IMR-90 (cell line): ENCODE measurements at regions not wholly inside any gene's neighbourhood (a gene's known extent, or its start where the extent isn't known, plus 50 kb on each side); places are given as distances from the start of the nearest gene placed in this dataset.

Source experiments
- ATAC-seq: fragments of 200-7000 bp; cut with Tn5 transposase; 2 replicates; pipeline ENCODE4 v1.9.1; 2020; ENCODE audit warnings: low read depth, mild to moderate bottlenecking, moderate library complexity
- BruUV-seq: library from RNA; stranded (reverse); fragments of 400-500 nt; replicated peaks from 2 replicates; lab custom pipeline; 2021; lab: Mats Ljungman, UMichigan
- CTCF ChIA-PET: fragments of 300-600 bp; formaldehyde crosslinking; extraction: SDS; loops from one replicate; lab custom pipeline; 2021; ENCODE audit warnings: antibody characterized with exemption; lab: Yijun Ruan, JAX
- POLR2A ChIA-PET: fragments of 300-600 bp; sonication (Branson Sonifier 250); formaldehyde crosslinking; loops from one replicate; lab custom pipeline; 2022; ENCODE audit warnings: antibody characterized with exemption; ENCODE audit not compliant: unreplicated experiment; lab: Charles Lee
- DNase-seq: peaks from one replicate; pipeline ENCODE4 v3.0.0; 2013
- H2AFZ ChIP-seq: replicated peaks from 2 replicates; pipeline ENCODE3; 2013; ENCODE audit warnings: low read length, mild to moderate bottlenecking; ENCODE audit not compliant: poor library complexity
- H2AK5ac ChIP-seq: 2 replicates; pipeline ENCODE4 v1.6.1; 2013; ENCODE audit warnings: low read depth, low read length, inconsistent platforms
- H2AK9ac ChIP-seq: replicated peaks from 2 replicates; pipeline ENCODE3; 2013; ENCODE audit warnings: mild to moderate bottlenecking, low read depth, low read length, moderate library complexity; ENCODE audit not compliant: poor library complexity
- H2BK120ac ChIP-seq: 2 replicates; pipeline ENCODE4 v1.6.1; 2013; ENCODE audit warnings: low read depth, low read length, inconsistent platforms
- H2BK15ac ChIP-seq: 3 replicates; pipeline ENCODE4 v1.6.1; 2013; ENCODE audit warnings: low read depth, low read length, inconsistent platforms
- H2BK20ac ChIP-seq: 2 replicates; pipeline ENCODE4 v1.6.1; 2013; ENCODE audit warnings: low read depth, mild to moderate bottlenecking, inconsistent platforms, low read length, moderate library complexity
- H2BK5ac ChIP-seq: 2 replicates; pipeline ENCODE4 v1.6.1; 2013; ENCODE audit warnings: mild to moderate bottlenecking, low read depth, low read length, inconsistent platforms; ENCODE audit not compliant: poor library complexity, severe bottlenecking
- H3K14ac ChIP-seq: replicated peaks from 2 replicates; pipeline ENCODE4 v1.6.1; 2013; ENCODE audit warnings: low read depth, low read length, inconsistent platforms
- H3K18ac ChIP-seq: 2 replicates; pipeline ENCODE4 v1.6.1; 2013; ENCODE audit warnings: low read depth, low read length, control low read depth
- H3K23ac ChIP-seq: 2 replicates; pipeline ENCODE4 v1.6.1; 2013; ENCODE audit warnings: low read depth, low read length, inconsistent platforms
- H3K27ac ChIP-seq: 2 replicates; pipeline ENCODE4 v1.5.1; 2013; ENCODE audit warnings: mild to moderate bottlenecking, control low read depth, low read length; ENCODE audit not compliant: insufficient read depth
- H3K27me3 ChIP-seq: 2 replicates; pipeline ENCODE4 v1.6.1; 2013; ENCODE audit warnings: low read length; ENCODE audit not compliant: control insufficient read depth, insufficient read depth
- H3K36me3 ChIP-seq: 2 replicates; pipeline ENCODE4 v1.6.1; 2013; ENCODE audit warnings: low read length, mixed read lengths; ENCODE audit not compliant: control insufficient read depth, insufficient read depth
- H3K4ac ChIP-seq: 2 replicates; pipeline ENCODE4 v1.6.1; 2013; ENCODE audit warnings: low read depth, low read length, inconsistent platforms
- H3K4me1 ChIP-seq: 2 replicates; pipeline ENCODE4 v1.6.1; 2013; ENCODE audit warnings: low read length, mixed read lengths; ENCODE audit not compliant: control insufficient read depth, insufficient read depth
- H3K4me2 ChIP-seq: 2 replicates; pipeline ENCODE4 v1.6.1; 2013; ENCODE audit warnings: low read depth, mild to moderate bottlenecking, control low read depth, low read length, moderate library complexity
- H3K4me3 ChIP-seq: 2 replicates; pipeline ENCODE4 v1.5.1; 2013; ENCODE audit warnings: low read depth, mild to moderate bottlenecking, control low read depth, low read length, moderate library complexity; ENCODE audit not compliant: insufficient read depth
- H3K56ac ChIP-seq: 2 replicates; pipeline ENCODE4 v1.6.1; 2013; ENCODE audit warnings: low read length, inconsistent platforms; ENCODE audit not compliant: insufficient read depth; ENCODE audit errors: extremely low read depth
- H3K79me1 ChIP-seq, 2 experiments: 2 replicates each; pipeline ENCODE4 v1.6.1; 2013; ENCODE audit warnings: low read length in 2 of 2, inconsistent platforms in 1 of 2, low read depth in 1 of 2
- H3K9ac ChIP-seq: 2 replicates; pipeline ENCODE4 v1.6.1; 2013; ENCODE audit warnings: low read depth, low read length, control low read depth
- H3K9me1 ChIP-seq: 2 replicates; pipeline ENCODE4 v1.6.1; 2013; ENCODE audit warnings: low read length, inconsistent platforms; ENCODE audit not compliant: insufficient read depth
- H3K9me3 ChIP-seq: 2 replicates; pipeline ENCODE4 v1.6.1; 2013; ENCODE audit warnings: low read length; ENCODE audit not compliant: control insufficient read depth, insufficient read depth
- H4K20me1 ChIP-seq: 2 replicates; pipeline ENCODE4 v1.6.1; 2013; ENCODE audit warnings: low read length, inconsistent platforms; ENCODE audit not compliant: insufficient read depth
- H4K5ac ChIP-seq: 2 replicates; pipeline ENCODE4 v1.6.1; 2013; ENCODE audit warnings: mild to moderate bottlenecking, low read depth, low read length, control low read depth
- H4K8ac ChIP-seq, 2 experiments: 2 replicates each; pipeline ENCODE4 v1.6.1; 2013; ENCODE audit warnings: low read depth in 2 of 2, low read length in 2 of 2, control low read depth in 1 of 2, inconsistent platforms in 1 of 2
- H4K91ac ChIP-seq: 2 replicates; pipeline ENCODE4 v1.6.1; 2013; ENCODE audit warnings: low read depth, low read length, inconsistent platforms; ENCODE audit not compliant: insufficient read depth
- BHLHE40 ChIP-seq: fragments of 150-350 bp; IDR thresholded peaks from 2 replicates; pipeline ENCODE4 v1.6.1; 2016; ENCODE audit warnings: mild to moderate bottlenecking, low read depth, low read length
- CEBPB ChIP-seq: IDR thresholded peaks from 2 replicates; pipeline ENCODE4 v1.6.1; 2012; ENCODE audit warnings: low read depth, low read length, improper control_type of control experiment
- CHD1 ChIP-seq: IDR thresholded peaks from 2 replicates; pipeline ENCODE4 v1.6.1; 2012; ENCODE audit warnings: low read depth, low read length, improper control_type of control experiment
- FOS ChIP-seq: fragments of 150-350 bp; IDR thresholded peaks from 2 replicates; pipeline ENCODE4 v1.6.1; 2016; ENCODE audit warnings: low read depth, low read length
- MAFK ChIP-seq: IDR thresholded peaks from 2 replicates; pipeline ENCODE4 v1.6.1; 2012; ENCODE audit warnings: low read depth, low read length, improper control_type of control experiment
- MAZ ChIP-seq: IDR thresholded peaks from 2 replicates; pipeline ENCODE4 v1.6.1; 2012; ENCODE audit warnings: low read depth, mild to moderate bottlenecking, low read length, improper control_type of control experiment, moderate library complexity, borderline replicate concordance
- MXI1 ChIP-seq: IDR thresholded peaks from 2 replicates; pipeline ENCODE4 v1.6.1; 2012; ENCODE audit warnings: low read depth, mild to moderate bottlenecking, low read length, moderate library complexity, borderline replicate concordance
- NFE2L2 ChIP-seq: fragments of 150-350 bp; IDR thresholded peaks from 2 replicates; pipeline ENCODE4 v1.6.1; 2016; ENCODE audit warnings: low read depth, mild to moderate bottlenecking, low read length
- POLR2A ChIP-seq: IDR thresholded peaks from 2 replicates; pipeline ENCODE4 v1.6.1; 2012; ENCODE audit warnings: mild to moderate bottlenecking, low read depth, low read length
- RAD21 ChIP-seq: IDR thresholded peaks from 2 replicates; pipeline ENCODE4 v1.6.1; 2012; ENCODE audit warnings: low read length, improper control_type of control experiment
- RCOR1 ChIP-seq: IDR thresholded peaks from 2 replicates; pipeline ENCODE4 v1.6.1; 2012; ENCODE audit warnings: mild to moderate bottlenecking, low read length, improper control_type of control experiment; ENCODE audit not compliant: insufficient replicate concordance
- RFX5 ChIP-seq: IDR thresholded peaks from 2 replicates; pipeline ENCODE4 v1.8.0; 2012; ENCODE audit warnings: low read depth, mild to moderate bottlenecking, low read length, moderate library complexity
- SMC3 ChIP-seq: fragments of 150-350 bp; IDR thresholded peaks from 2 replicates; pipeline ENCODE4 v1.6.1; 2016; ENCODE audit warnings: low read depth, mild to moderate bottlenecking, antibody characterized with exemption, low read length, moderate library complexity
- WGBS, 2 experiments: methylation state at CpG; one replicate each; pipeline versions ENCODE4 v1.1.5 to v1.1.7; 2013; ENCODE audit warnings: missing lambda C conversion rate in 2 of 2; ENCODE audit not compliant: insufficient read length in 1 of 2; ENCODE audit errors: extremely low coverage in 2 of 2; 5-methylcytosine and 5-hydroxymethylcytosine counted together
- dilution Hi-C: fragments of 300-500 bp; cut with HindIII; formaldehyde crosslinking; loops from one replicate; pipeline ENCODE4 v1.14.3; 2018; ENCODE audit warnings: low sequenced_read_pairs; ENCODE audit not compliant: unreplicated experiment
- in situ Hi-C: fragments of 300-500 bp; cut with MboI; formaldehyde crosslinking; loops from 3 replicates; pipeline ENCODE4 v1.14.3; 2019; ENCODE audit warnings: low sequenced_read_pairs, inconsistent platforms, mixed read lengths
- intact Hi-C: fragments of 100-400 bp; cut with micrococcal nuclease; formaldehyde crosslinking; loops from 2 replicates; pipeline ENCODE4 v1.10.0; 2022
- TF ChIP-seq, protein P1 (sequence below): fragments of 150-350 bp; IDR thresholded peaks from 2 replicates; pipeline ENCODE4 v1.6.1; 2017; ENCODE audit warnings: mild to moderate bottlenecking, antibody characterized with exemption, low read length, low read depth
- TF ChIP-seq, protein P2 (sequence below): conservative IDR thresholded peaks from 2 replicates; pipeline ENCODE4 v1.5.1; 2012; ENCODE audit warnings: mild to moderate bottlenecking, low read depth, low read length, improper control_type of control experiment
- TF ChIP-seq, protein P3 (sequence below): fragments of 150-350 bp; IDR thresholded peaks from 2 replicates; pipeline ENCODE4 v1.6.1; 2016; ENCODE audit warnings: low read depth, mild to moderate bottlenecking, low read length, moderate library complexity, borderline replicate concordance

DNA sequence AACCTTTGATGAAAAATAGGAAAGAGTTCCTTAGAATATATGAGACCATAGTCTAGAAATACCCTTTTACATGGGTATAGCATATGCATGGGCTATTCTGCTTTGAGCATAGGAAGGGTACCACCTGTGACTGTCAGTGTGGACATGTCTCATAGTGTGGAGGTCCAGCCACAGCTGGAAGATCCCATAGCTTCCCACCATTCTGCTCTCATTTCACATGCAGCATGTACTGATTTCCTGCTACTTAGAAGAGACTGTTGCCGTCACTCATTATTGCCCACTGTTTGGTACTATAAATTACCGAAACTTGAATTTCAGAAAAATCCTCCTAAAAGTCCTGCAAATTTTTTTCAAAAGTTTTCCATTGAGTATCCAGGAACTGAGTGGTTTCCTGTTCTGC is 477.8 kb upstream of the DAB2 start:
- no peak overlapping the region for H2BK120ac ChIP-seq
- H3K79me1 ChIP-seq, result no peaks in the 10 kb centered on the region
- CTCF ChIA-PET, result no interaction called here
- no peak overlapping the region for H3K14ac ChIP-seq
- intact Hi-C loops, result no loop called here
- no peaks in the 10 kb centered on the region for H3K9me3 ChIP-seq
- BruUV-seq, result no TSS peak
- H3K4me2 ChIP-seq, result no peak overlapping the region
- H3K27me3 ChIP-seq, result no peaks in the 10 kb centered on the region
- no peak overlapping the region for H3K4ac ChIP-seq
- H3K23ac ChIP-seq, result no peak overlapping the region
- no peak overlapping the region for H4K5ac ChIP-seq
- 100% methylated on average over 1 of the region's 2 CpGs; no CpG with 5 or more reads in 1 of the 2 experiments for WGBS, 2 experiments
- ATAC-seq (no peak), DNase-seq (no peak)
- no peak overlapping the region for H2BK5ac ChIP-seq
- H3K18ac ChIP-seq, result no peak overlapping the region
- no peaks in the 10 kb centered on the region for H3K36me3 ChIP-seq
- no peaks in the 10 kb centered on the region for H3K9me1 ChIP-seq
- no peak overlapping the region for H4K91ac ChIP-seq
- no peaks in the 10 kb centered on the region for H4K20me1 ChIP-seq
- TF ChIP-seq MAFK (no peak), RFX5 (no peak), RAD21 (no peak), MAZ (no peak), RCOR1 (no peak), MXI1 (no peak), CHD1 (no peak), BHLHE40 (no peak), SMC3 (no peak), CEBPB (no peak), NFE2L2 (no peak), FOS (no peak), POLR2A (no peak)
- TF ChIP-seq, protein P1, sequence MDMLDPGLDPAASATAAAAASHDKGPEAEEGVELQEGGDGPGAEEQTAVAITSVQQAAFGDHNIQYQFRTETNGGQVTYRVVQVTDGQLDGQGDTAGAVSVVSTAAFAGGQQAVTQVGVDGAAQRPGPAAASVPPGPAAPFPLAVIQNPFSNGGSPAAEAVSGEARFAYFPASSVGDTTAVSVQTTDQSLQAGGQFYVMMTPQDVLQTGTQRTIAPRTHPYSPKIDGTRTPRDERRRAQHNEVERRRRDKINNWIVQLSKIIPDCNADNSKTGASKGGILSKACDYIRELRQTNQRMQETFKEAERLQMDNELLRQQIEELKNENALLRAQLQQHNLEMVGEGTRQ, result no peak
- TF ChIP-seq, protein P2, sequence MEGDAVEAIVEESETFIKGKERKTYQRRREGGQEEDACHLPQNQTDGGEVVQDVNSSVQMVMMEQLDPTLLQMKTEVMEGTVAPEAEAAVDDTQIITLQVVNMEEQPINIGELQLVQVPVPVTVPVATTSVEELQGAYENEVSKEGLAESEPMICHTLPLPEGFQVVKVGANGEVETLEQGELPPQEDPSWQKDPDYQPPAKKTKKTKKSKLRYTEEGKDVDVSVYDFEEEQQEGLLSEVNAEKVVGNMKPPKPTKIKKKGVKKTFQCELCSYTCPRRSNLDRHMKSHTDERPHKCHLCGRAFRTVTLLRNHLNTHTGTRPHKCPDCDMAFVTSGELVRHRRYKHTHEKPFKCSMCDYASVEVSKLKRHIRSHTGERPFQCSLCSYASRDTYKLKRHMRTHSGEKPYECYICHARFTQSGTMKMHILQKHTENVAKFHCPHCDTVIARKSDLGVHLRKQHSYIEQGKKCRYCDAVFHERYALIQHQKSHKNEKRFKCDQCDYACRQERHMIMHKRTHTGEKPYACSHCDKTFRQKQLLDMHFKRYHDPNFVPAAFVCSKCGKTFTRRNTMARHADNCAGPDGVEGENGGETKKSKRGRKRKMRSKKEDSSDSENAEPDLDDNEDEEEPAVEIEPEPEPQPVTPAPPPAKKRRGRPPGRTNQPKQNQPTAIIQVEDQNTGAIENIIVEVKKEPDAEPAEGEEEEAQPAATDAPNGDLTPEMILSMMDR, result no peak
- TF ChIP-seq, protein P3, sequence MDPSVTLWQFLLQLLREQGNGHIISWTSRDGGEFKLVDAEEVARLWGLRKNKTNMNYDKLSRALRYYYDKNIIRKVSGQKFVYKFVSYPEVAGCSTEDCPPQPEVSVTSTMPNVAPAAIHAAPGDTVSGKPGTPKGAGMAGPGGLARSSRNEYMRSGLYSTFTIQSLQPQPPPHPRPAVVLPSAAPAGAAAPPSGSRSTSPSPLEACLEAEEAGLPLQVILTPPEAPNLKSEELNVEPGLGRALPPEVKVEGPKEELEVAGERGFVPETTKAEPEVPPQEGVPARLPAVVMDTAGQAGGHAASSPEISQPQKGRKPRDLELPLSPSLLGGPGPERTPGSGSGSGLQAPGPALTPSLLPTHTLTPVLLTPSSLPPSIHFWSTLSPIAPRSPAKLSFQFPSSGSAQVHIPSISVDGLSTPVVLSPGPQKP, result no peak
- no peak overlapping the region for H3K9ac ChIP-seq
- H2BK20ac ChIP-seq, result no peak overlapping the region
- no peak overlapping the region for H2AFZ ChIP-seq
- H3K27ac ChIP-seq, result no peak overlapping the region
- no peak overlapping the region for H2AK5ac ChIP-seq
- H3K4me1 ChIP-seq, result no peaks in the 10 kb centered on the region
- POLR2A ChIA-PET, result no interaction called here
- in situ Hi-C loops, result no loop called here
- dilution Hi-C loops, result no loop called here
- H3K56ac ChIP-seq, result no peak overlapping the region
- no peak overlapping the region for H2AK9ac ChIP-seq
- no peak overlapping the region for H3K4me3 ChIP-seq
- no peak overlapping the region for H2BK15ac ChIP-seq
- H4K8ac ChIP-seq, result no peak overlapping the region
